ENCODE measurements at regions not wholly inside any gene's neighbourhood (a gene's known extent, or its start where the extent isn't known, plus 50 kb on each side); places are given as distances from the start of the nearest gene placed in this dataset.
"Not testable (repeated sequence)": the region's sequence is repeated elsewhere in the genome, so short reads cannot be mapped to it uniquely, and the experiment has no call there.

GRCh38 chr6:72534236-72534635 lies 87.6 kb upstream of the KCNQ5 start:
- no peak for DNase-seq

DNA sequence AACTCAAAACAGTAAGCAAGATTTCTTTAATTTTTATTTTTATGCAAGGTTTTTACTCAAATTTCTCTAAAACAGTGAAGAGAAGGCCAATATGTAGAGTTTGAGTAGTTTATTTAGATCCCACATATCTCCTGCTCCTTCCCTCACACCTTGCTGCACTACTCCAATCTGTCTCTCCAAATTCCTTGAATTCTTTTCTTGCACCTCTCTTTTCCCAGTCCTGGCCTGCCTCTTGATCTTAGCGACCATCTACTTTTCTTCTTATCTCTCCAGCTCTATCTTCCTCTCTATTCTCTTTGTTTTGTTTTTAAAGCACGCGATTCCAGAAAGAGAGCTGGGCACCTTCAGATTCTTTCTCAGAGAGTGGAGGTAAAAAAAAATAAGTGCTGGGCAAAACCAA lies 86.7 kb upstream of the KCNQ5 start:
- DNase-seq = no peak

DNA sequence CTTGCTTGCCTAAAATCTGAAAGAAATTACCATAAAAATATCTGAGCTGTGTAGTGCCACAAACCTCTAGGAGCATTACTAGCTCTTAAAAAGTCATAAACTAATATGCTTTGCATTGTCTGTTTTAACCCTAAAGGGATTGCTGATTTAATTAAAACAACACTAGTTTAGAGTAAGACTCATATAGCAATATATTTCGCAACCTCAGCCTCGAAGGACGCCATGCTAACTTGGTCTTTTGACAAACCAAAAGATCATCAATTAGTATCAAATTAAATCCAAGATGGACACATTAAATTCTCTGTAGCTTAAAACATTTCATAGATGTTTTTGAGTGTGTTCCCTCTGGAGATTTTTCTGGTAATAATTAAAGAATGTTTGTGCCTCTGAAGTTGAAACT lies 74.8 kb upstream of the KCNQ5 start:
- no peak for DNase-seq

DNA sequence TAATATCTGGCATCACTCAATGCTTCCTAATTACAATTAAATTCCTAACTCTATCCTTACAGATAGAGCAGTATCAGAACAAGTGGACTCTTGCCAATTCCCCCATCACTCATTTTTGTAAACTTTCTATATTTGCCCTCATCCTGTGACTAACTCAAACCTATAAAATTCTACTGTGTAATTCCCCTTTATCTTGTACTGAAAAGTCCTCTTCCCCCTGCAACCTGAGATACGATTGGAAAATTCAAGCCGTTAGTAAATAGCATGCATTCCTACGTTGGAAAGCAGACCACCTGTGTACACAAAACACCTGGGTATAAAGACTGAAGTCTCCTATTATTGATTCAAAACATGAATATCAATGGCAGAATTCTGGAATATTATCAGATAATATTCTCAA lies 70.4 kb upstream of the KCNQ5 start:
- no peak for DNase-seq

- no peak for DNase-seq
Observed at GRCh38 chr6:72552938-72553337, 68.9 kb upstream of the KCNQ5 start.

DNA sequence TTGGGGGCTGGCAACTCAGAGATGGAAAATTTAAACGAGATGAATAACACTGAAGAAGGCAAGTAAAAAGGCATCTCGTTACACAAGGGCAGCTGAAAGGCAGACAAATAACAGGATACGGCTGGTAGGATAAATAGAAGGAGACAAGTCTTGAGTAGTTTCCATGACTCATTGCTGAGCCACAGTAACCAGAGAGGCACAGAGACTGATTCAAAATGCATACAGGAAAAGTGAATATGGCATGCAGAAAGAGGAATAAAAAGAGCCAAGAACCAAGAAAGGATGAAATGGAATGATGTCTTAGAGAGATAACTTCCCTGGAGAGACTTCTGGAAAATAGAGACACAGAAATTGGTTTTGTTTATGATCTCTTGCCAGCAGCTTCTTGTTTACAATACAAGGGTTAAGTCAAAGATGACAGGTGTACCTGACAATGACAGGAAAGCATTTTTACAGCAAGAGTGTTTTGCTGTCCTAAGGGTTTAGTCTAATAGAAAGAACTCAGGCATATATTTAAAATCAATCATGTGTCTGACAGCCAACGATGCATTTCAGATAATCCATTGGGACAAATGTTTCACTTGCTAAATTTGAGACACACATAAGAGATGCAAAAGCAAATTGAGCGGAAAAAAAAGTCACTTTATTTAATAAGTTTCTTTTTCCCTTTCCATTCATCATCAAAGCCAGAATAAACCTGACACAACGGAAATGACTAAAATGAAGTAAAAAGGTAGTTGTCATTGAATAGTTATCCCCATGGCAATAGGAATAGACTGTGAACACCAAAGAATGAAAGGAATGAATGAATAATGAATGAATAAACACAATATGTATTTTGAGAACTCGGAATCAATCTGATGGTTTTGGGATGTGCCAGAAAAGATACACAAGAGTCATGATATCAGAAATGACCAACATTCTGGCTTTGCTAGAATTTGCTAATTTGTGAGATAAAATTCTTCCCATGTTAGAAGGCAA lies 68.0 kb upstream of the KCNQ5 start:
- no peak for DNase-seq

DNA sequence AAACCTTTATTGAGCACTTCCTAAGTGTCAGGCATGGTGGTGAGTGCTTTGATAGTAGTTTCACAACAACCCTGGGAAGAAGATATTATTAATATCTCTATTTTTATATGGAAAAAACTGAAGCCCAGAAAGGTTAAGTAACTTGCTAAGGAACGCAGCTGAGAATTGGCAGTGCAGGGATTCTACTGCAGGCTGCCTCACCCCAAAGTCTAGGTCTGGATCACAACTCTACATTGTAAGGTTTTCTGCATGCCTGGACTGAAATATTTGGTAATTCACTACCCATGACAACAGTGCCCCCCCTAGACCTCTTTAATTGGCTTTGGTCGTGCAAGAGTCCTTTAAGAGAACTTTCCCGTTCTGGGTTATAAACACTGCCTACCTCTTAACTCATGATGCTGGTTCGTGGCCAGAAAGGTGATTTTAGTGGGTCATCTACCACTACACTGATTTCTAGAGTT lies 67.1 kb upstream of the KCNQ5 start:
- DNase-seq = no peak

GRCh38 chr6:72559067-72559466 lies 62.8 kb upstream of the KCNQ5 start:
- DNase-seq = no peak

DNA sequence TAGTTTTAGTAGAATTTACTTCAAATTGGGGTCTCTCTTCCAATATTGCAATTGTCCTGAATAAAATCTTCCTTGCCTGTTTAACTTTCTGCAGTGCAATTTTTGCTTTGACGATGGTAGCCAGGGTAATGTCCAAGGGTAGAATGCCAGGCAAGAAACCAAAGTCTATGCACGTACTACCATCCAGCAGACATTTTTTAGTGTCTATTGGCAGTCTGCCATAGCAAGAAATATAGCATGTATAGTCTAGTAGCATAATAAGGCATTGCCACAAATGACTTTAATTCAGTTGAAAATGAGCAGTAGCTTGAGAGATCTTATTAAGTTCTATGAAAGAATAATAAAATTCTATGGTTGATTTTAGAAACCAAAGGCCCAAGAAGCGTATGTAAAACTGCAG lies 62.3 kb upstream of the KCNQ5 start:
- no peak for DNase-seq

- DNase-seq = no peak
Observed at GRCh38 chr6:72560721-72561593, 60.9 kb upstream of the KCNQ5 start.

GRCh38 chr6:72561629-72562028 lies 60.2 kb upstream of the KCNQ5 start:
- no peak for DNase-seq

- DNase-seq = no peak
Observed at GRCh38 chr6:72564231-72564630, 57.6 kb upstream of the KCNQ5 start.

DNA sequence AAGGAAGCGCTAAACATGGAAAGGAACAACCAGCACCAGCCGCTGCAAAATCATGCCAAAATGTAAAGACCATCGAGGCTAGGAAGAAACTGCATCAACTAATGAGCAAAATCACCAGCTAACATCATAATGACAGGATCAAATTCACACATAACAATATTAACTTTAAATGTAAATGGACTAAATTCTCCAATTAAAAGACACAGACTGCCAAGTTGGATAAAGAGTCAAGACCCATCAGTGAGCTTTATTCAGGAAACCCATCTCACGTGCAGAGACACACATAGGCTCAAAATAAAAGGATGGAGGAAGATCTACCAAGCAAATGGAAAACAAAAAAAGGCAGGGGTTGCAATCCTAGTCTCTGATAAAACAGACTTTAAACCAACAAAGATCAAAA lies 49.9 kb upstream of the KCNQ5 start:
- not testable (repeated sequence) for DNase-seq

All from CD4-positive, alpha-beta T cell treated with Interleukin-21 for 1 hour (primary cell).